ENCODE measurements at regions not wholly inside any gene's neighbourhood (a gene's known extent, or its start where the extent isn't known, plus 50 kb on each side); places are given as distances from the start of the nearest gene placed in this dataset.
"Not testable (repeated sequence)": the region's sequence is repeated elsewhere in the genome, so short reads cannot be mapped to it uniquely, and the experiment has no call there.

GRCh38 chr1:121041497-121041896, 142.6 kb downstream of the FAM72B start:
- TF ChIP-seq CHD2 (IDR thresholded peaks at IDR 0.05; ENCODE audit: low read length, partially characterized antibody); YY1 (IDR thresholded peaks at IDR 0.05; ENCODE audit: low read depth); CTCF (IDR thresholded peaks at IDR 0.05); EP300 (IDR thresholded peaks at IDR 0.05; ENCODE audit: borderline replicate concordance in 1 of 2, low read depth in 1 of 2, low read length in 1 of 2); TAF1 (IDR thresholded peaks at IDR 0.05; ENCODE audit: borderline replicate concordance, low read depth, low read length); RCOR1 (IDR thresholded peaks at IDR 0.05; ENCODE audit: low read length); REST (IDR thresholded peaks at IDR 0.05; ENCODE audit: low read depth, low read length); POLR2AphosphoS5 (IDR thresholded peaks at IDR 0.05; ENCODE audit: low read depth, low read length); EZH2phosphoT487 (IDR thresholded peaks at IDR 0.05; ENCODE audit: borderline replicate concordance, low read depth); MAX (IDR thresholded peaks at IDR 0.05; ENCODE audit: low read depth); GATA2 (CRISPR knock-in tag; IDR thresholded peaks at IDR 0.05): not testable (repeated sequence)

Measured in SK-N-SH (cell line).